BE2C (cell line): ENCODE measurements at regions not wholly inside any gene's neighbourhood (a gene's known extent, or its start where the extent isn't known, plus 50 kb on each side); places are given as distances from the start of the nearest gene placed in this dataset.

ENCODE experiments used
- DNase-seq: peaks from one replicate; pipeline ENCODE4 v3.0.0-alpha.2; 2020
- H3K27me3 ChIP-seq: fragments of 250-450 bp; sonication (Bioruptor Pico); 2 replicates; pipeline ENCODE4 v1.5.1; 2020; ENCODE audit warnings: mild to moderate bottlenecking
- H3K36me3 ChIP-seq: fragments of 250-450 bp; sonication (Bioruptor Pico); 2 replicates; pipeline ENCODE4 v1.5.1; 2020; ENCODE audit warnings: mild to moderate bottlenecking
- H3K4me1 ChIP-seq: fragments of 250-450 bp; sonication (Bioruptor Pico); 2 replicates; pipeline ENCODE4 v1.5.1; 2020
- H3K4me3 ChIP-seq: 2 replicates; pipeline ENCODE4 v1.5.1; 2011; ENCODE audit warnings: low read depth, low read length
- H3K9me3 ChIP-seq: fragments of 250-450 bp; sonication (Bioruptor Pico); 2 replicates; pipeline ENCODE4 v1.5.1; 2020
- CTCF ChIP-seq: IDR thresholded peaks from 2 replicates; pipeline ENCODE4 v1.5.1; 2012; ENCODE audit warnings: mild to moderate bottlenecking, low read depth, low read length

GRCh38 chr13:90552702-90553101, 794.8 kb upstream of the MIR17HG start:
- Histone ChIP-seq H3K36me3 (no peaks in the 10 kb centered on the region), H3K4me3 (no peak overlapping the region), H3K9me3 (peaks cover 4% of the 10 kb centered on the region; the same call in 1 of the 2 replicates), H3K27me3 (no peaks in the 10 kb centered on the region), H3K4me1 (no peaks in the 10 kb centered on the region)
- no peak for DNase-seq
- TF ChIP-seq CTCF: no peak

- no peak for TF ChIP-seq CTCF
- no peak for DNase-seq
- no peaks in the 10 kb centered on the region for H3K4me1 ChIP-seq
These were observed 794.3 kb upstream of the MIR17HG start for GRCh38 chr13:90553159-90553558.

GRCh38 chr13:90557626-90558025, 789.9 kb upstream of the MIR17HG start:
- Histone ChIP-seq H3K36me3 (no peaks in the 10 kb centered on the region), H3K4me3 (no peak overlapping the region), H3K27me3 (no peaks in the 10 kb centered on the region), H3K4me1 (no peaks in the 10 kb centered on the region), H3K9me3 (no peaks in the 10 kb centered on the region)
- TF ChIP-seq CTCF: no peak
- DNase-seq: no peak

More at GRCh38 chr13:90553159-90553558, 794.3 kb upstream of the MIR17HG start:
- H3K36me3 ChIP-seq: no peaks in the 10 kb centered on the region
- no peak overlapping the region for H3K4me3 ChIP-seq
- peaks cover 2% of the 10 kb centered on the region; the same call in 1 of the 2 replicates for H3K9me3 ChIP-seq
- no peaks in the 10 kb centered on the region for H3K27me3 ChIP-seq

GRCh38 chr13:90562443-90562842, 785.0 kb upstream of the MIR17HG start:
- Histone ChIP-seq H3K9me3 (no peaks in the 10 kb centered on the region), H3K4me3 (no peak overlapping the region), H3K27me3 (no peaks in the 10 kb centered on the region), H3K4me1 (no peaks in the 10 kb centered on the region), H3K36me3 (no peaks in the 10 kb centered on the region)
- TF ChIP-seq CTCF: no peak
- DNase-seq: no peak

- Histone ChIP-seq H3K9me3 (no peaks in the 10 kb centered on the region), H3K4me1 (no peaks in the 10 kb centered on the region), H3K4me3 (no peak overlapping the region), H3K27me3 (no peaks in the 10 kb centered on the region), H3K36me3 (no peaks in the 10 kb centered on the region)
- DNase-seq: no peak
- no peak for TF ChIP-seq CTCF
These were observed 783.4 kb upstream of the MIR17HG start for GRCh38 chr13:90564096-90564495.

GRCh38 chr13:90564566-90564965, 782.9 kb upstream of the MIR17HG start:
- Histone ChIP-seq H3K4me1 (no peaks in the 10 kb centered on the region), H3K9me3 (no peaks in the 10 kb centered on the region), H3K27me3 (no peaks in the 10 kb centered on the region), H3K4me3 (no peak overlapping the region), H3K36me3 (no peaks in the 10 kb centered on the region)
- no peak for DNase-seq
- no peak for TF ChIP-seq CTCF
